GM18505 (cell line): ENCODE measurements at regions not wholly inside any gene's neighbourhood (a gene's known extent, or its start where the extent isn't known, plus 50 kb on each side); places are given as distances from the start of the nearest gene placed in this dataset.

Experiments
- ATAC-seq: cut with Tn5 transposase; IDR thresholded peaks from one replicate; pipeline ENCODE4 v1.9.1; 2021; ENCODE audit not compliant: unreplicated experiment
- POLR2A ChIP-seq: IDR thresholded peaks from 4 replicates; pipeline ENCODE4 v1.6.1; 2011; ENCODE audit warnings: borderline replicate concordance; ENCODE audit not compliant: insufficient read depth, insufficient read length; ENCODE audit errors: extremely low read depth

- ATAC-seq = no peak
- no peak for TF ChIP-seq POLR2A
Measured at GRCh38 chr11:116317212-116317611, 455.6 kb downstream of the BUD13 start.

- ATAC-seq = no peak
- TF ChIP-seq POLR2A = no peak
Measured at GRCh38 chr11:116314006-116314405, 458.8 kb downstream of the BUD13 start.

GRCh38 chr11:116312570-116313391, 460.0 kb downstream of the BUD13 start:
- no peak for ATAC-seq
- TF ChIP-seq POLR2A = no peak

GRCh38 chr11:116311206-116311605, 461.6 kb downstream of the BUD13 start:
- no peak for ATAC-seq
- no peak for TF ChIP-seq POLR2A

- no peak for TF ChIP-seq POLR2A
- ATAC-seq = no peak
Measured at GRCh38 chr11:116310698-116311097, 462.1 kb downstream of the BUD13 start.

- ATAC-seq = no peak
- no peak for TF ChIP-seq POLR2A
Measured at GRCh38 chr11:116310226-116310625, 462.6 kb downstream of the BUD13 start.

- no peak for ATAC-seq
- no peak for TF ChIP-seq POLR2A
Measured at GRCh38 chr11:116309446-116309845, 463.3 kb downstream of the BUD13 start.

GRCh38 chr11:116302756-116303155, 470.0 kb downstream of the BUD13 start:
- ATAC-seq = no peak
- TF ChIP-seq POLR2A = no peak

- no peak for ATAC-seq
- no peak for TF ChIP-seq POLR2A
Measured at GRCh38 chr11:116301141-116301540, 471.6 kb downstream of the BUD13 start.

GRCh38 chr11:116300232-116300631, 472.6 kb downstream of the BUD13 start:
- TF ChIP-seq POLR2A = no peak
- no peak for ATAC-seq

GRCh38 chr11:116294630-116295029, 478.2 kb downstream of the BUD13 start:
- no peak for TF ChIP-seq POLR2A
- no peak for ATAC-seq

- TF ChIP-seq POLR2A = no peak
- no peak for ATAC-seq
Measured at GRCh38 chr11:116287866-116288265, 484.9 kb downstream of the BUD13 start.

- no peak for ATAC-seq
- TF ChIP-seq POLR2A = no peak
Measured at GRCh38 chr11:116285026-116285425, 487.8 kb downstream of the BUD13 start.

- TF ChIP-seq POLR2A = no peak
- no peak for ATAC-seq
Measured at GRCh38 chr11:116283300-116283699, 489.5 kb downstream of the BUD13 start.
